Keratinocyte (primary cell): ENCODE measurements at regions not wholly inside any gene's neighbourhood (a gene's known extent, or its start where the extent isn't known, plus 50 kb on each side); places are given as distances from the start of the nearest gene placed in this dataset.

Experiments used
- DNase-seq: peaks from one replicate; pipeline ENCODE4 v3.0.0-alpha.2; 2011; ENCODE audit warnings: low read depth, missing footprints, low spot score
- FAIRE-seq: peaks from 2 replicates; lab custom pipeline; 2011; peaks lifted over from hg19 to GRCh38; lab: Jason Lieb, UNC
- H2AFZ ChIP-seq: 2 replicates; pipeline ENCODE4 v1.6.0; 2012; ENCODE audit warnings: low read length, control low read depth, inconsistent platforms; ENCODE audit not compliant: control insufficient read depth
- H3K27ac ChIP-seq: 2 replicates; pipeline ENCODE4 v1.5.1; 2011; ENCODE audit warnings: low read length; ENCODE audit not compliant: control insufficient read depth, insufficient read depth
- H3K27me3 ChIP-seq: 3 replicates; pipeline ENCODE4 v1.6.0; 2011; ENCODE audit warnings: low read length; ENCODE audit not compliant: control insufficient read depth, insufficient read depth; ENCODE audit errors: extremely low read depth
- H3K36me3 ChIP-seq, 2 experiments: 2 replicates in 1 of 2; 3 replicates in 1 of 2; pipeline ENCODE4 v1.5.1; 2011; ENCODE audit warnings: low read length in 2 of 2, mild to moderate bottlenecking in 1 of 2; ENCODE audit not compliant: control insufficient read depth in 2 of 2, insufficient read depth in 2 of 2; ENCODE audit errors: extremely low read depth in 1 of 2
- H3K4me1 ChIP-seq: 3 replicates; pipeline ENCODE4 v1.5.1; 2011; ENCODE audit warnings: low read length; ENCODE audit not compliant: control insufficient read depth, insufficient read depth; ENCODE audit errors: extremely low read depth
- H3K4me2 ChIP-seq: 3 replicates; pipeline ENCODE4 v1.6.0; 2011; ENCODE audit warnings: low read depth, low read length; ENCODE audit not compliant: control insufficient read depth, insufficient read depth; ENCODE audit errors: extremely low read depth
- H3K4me3 ChIP-seq, 3 experiments: fragments of 200-600 bp in 1 of 3; sonication (generic) in 1 of 3; 2 replicates in 2 of 3; 3 replicates in 1 of 3; pipeline ENCODE4 v1.5.1; 2011 to 2016; ENCODE audit warnings: low read length in 3 of 3, mild to moderate bottlenecking in 3 of 3, control low read depth in 2 of 3, inconsistent platforms in 1 of 3, low read depth in 1 of 3, mixed read lengths in 1 of 3, mixed run types in 1 of 3, moderate library complexity in 1 of 3; ENCODE audit not compliant: control insufficient read depth in 2 of 3, insufficient read depth in 2 of 3; ENCODE audit errors: extremely low read depth in 1 of 3
- H3K79me2 ChIP-seq: 2 replicates; pipeline ENCODE4 v1.6.0; 2012; ENCODE audit warnings: low read length; ENCODE audit not compliant: control insufficient read depth, insufficient read depth
- H3K9ac ChIP-seq: 3 replicates; pipeline ENCODE4 v1.6.0; 2011; ENCODE audit warnings: low read length; ENCODE audit not compliant: control insufficient read depth, insufficient read depth; ENCODE audit errors: extremely low read depth
- H3K9me1 ChIP-seq: 3 replicates; pipeline ENCODE4 v1.6.0; 2011; ENCODE audit warnings: low read length; ENCODE audit not compliant: control insufficient read depth, insufficient read depth; ENCODE audit errors: extremely low read depth
- H3K9me3 ChIP-seq: 2 replicates; pipeline ENCODE4 v1.5.1; 2012; ENCODE audit warnings: low read depth, low read length; ENCODE audit not compliant: control insufficient read depth
- H4K20me1 ChIP-seq: 3 replicates; pipeline ENCODE4 v1.6.0; 2011; ENCODE audit warnings: low read length; ENCODE audit not compliant: control insufficient read depth, insufficient read depth; ENCODE audit errors: extremely low read depth
- CTCF ChIP-seq, 3 experiments: IDR thresholded peaks in 1 of 3; conservative IDR thresholded peaks in 1 of 3; optimal IDR thresholded peaks in 1 of 3; 2 replicates in 2 of 3; 3 replicates in 1 of 3; pipeline versions ENCODE3 to v1.5.1; 2011; ENCODE audit warnings: low read length in 3 of 3, mild to moderate bottlenecking in 3 of 3, moderate library complexity in 2 of 3, control low read depth in 1 of 3, inconsistent platforms in 1 of 3; ENCODE audit not compliant: insufficient read depth in 2 of 3; ENCODE audit errors: extremely low read depth in 1 of 3
- EZH2 ChIP-seq: IDR thresholded peaks from one replicate; pipeline ENCODE4 v1.6.1; 2012; ENCODE audit warnings: inconsistent platforms, mild to moderate bottlenecking, low read length, moderate library complexity
- dilution Hi-C: fragments of 300-500 bp; cut with MboI; formaldehyde crosslinking; loops from one replicate; pipeline ENCODE4 v1.7.0; 2020; ENCODE audit warnings: low sequenced_read_pairs; ENCODE audit not compliant: extremely low pct_ligation_motif_present

DNA sequence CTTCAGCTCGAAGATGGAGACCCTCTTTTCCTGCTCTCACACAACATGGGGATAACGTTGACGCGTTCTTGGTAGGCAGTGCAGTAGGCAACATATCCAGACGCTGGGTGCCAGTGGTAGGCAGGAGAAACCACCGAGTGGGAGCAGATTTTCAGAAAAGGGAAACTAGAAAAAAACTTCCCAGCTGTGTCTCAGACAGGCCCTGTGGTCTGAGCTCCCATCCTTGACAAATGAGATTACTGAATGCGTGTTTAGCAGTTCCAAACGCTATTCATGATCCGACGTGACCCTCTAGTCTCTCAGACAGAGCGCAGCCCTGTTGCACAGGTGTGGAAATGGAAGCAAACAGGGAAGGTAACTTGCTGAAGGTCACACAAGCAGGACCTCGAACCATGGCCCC, 83.9 kb upstream of the DUSP22 start:
- TF ChIP-seq EZH2: no peak
- no peaks in the 10 kb centered on the region for H3K9me1 ChIP-seq
- peaks cover 4% of the 10 kb centered on the region for H3K27me3 ChIP-seq
- no peak overlapping the region for H3K9ac ChIP-seq
- H3K4me3 ChIP-seq: no peak overlapping the region
- no peaks in the 10 kb centered on the region for H4K20me1 ChIP-seq
- no peak overlapping the region for H3K4me2 ChIP-seq
- H3K36me3 ChIP-seq: no peaks in the 10 kb centered on the region
- dilution Hi-C loops: no loop called here
- no peaks in the 10 kb centered on the region for H3K79me2 ChIP-seq
- DNase-seq (no peak), FAIRE-seq (no peak)
- no peaks in the 10 kb centered on the region for H3K9me3 ChIP-seq
- no peak overlapping the region for H3K27ac ChIP-seq
- no peak overlapping the region for H2AFZ ChIP-seq
- H3K4me1 ChIP-seq: peaks cover 6% of the 10 kb centered on the region

DNA sequence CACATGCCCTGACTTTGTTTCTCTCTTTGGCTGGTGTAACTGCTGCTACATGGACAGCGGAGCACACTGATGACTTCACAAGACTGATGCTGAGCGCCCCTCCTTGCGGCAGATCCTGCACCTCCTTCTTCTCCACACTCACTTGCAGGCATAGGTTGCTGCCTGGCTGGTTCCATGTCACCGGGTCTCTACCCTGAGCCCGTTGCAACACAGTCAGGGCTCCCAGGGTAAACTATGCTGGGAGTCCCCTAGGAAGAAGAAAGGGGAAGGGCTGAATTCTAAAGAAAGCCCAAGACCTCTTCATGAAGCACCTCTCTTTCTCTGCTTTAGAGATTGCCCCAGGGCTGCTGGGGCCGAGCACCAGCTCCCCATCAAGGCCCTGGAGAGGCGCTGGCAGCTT, 83.3 kb upstream of the DUSP22 start:
- H3K27me3 ChIP-seq: peaks cover 4% of the 10 kb centered on the region
- no peaks in the 10 kb centered on the region for H3K36me3 ChIP-seq
- no peak overlapping the region for H3K4me3 ChIP-seq
- H4K20me1 ChIP-seq: no peaks in the 10 kb centered on the region
- H3K4me2 ChIP-seq: no peak overlapping the region
- H2AFZ ChIP-seq: no peak overlapping the region
- TF ChIP-seq EZH2: no peak
- TF ChIP-seq CTCF (optimal IDR thresholded peaks at IDR 0.05 in 1 of 3, IDR thresholded peaks at IDR 0.05 in 1 of 3, conservative IDR thresholded peaks at IDR 0.05 in 1 of 3; ENCODE audit: extremely low read depth in 1 of 3, insufficient read depth in 2 of 3, low read length in 3 of 3): no peak
- H3K4me1 ChIP-seq: peaks cover 6% of the 10 kb centered on the region
- DNase-seq (no peak), FAIRE-seq (no peak)
- H3K9me3 ChIP-seq: no peaks in the 10 kb centered on the region
- H3K9me1 ChIP-seq: no peaks in the 10 kb centered on the region
- dilution Hi-C loops: no loop called here
- no peak overlapping the region for H3K27ac ChIP-seq
- H3K9ac ChIP-seq: no peak overlapping the region
- no peaks in the 10 kb centered on the region for H3K79me2 ChIP-seq

DNA sequence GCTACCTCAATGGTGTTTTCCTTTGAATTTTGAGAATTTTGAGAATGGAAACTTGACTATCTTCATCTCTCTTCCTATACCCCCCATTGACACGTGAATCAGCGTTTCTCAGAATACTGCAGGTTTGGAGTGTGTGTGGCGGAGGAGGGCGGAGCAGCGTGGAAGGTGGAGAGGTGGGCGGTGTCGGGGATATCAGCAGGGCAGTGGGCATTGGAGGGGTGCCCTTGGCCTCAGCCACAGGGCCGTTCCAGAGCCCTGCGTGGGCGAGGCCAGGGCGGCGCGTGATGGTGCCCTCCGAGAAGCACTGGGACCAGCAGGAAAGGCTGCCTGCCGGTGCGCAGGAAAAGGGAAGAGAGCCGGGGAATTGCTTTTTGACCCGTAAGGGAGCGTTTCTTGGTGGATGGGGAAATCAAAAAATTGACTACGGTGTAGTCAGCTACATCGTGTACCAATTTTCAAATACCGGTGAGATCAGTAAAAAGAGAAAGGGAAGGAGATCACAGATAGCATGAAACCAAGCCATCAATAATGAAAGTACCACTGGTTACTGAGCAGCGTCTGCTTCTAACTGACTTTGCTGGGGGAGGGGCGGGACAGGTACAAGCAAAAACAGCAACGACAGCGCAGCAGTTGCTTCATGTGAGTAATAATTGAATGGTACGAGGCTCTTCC, 82.7 kb upstream of the DUSP22 start:
- no peak overlapping the region for H3K4me2 ChIP-seq
- H3K79me2 ChIP-seq: no peaks in the 10 kb centered on the region
- dilution Hi-C loops: no loop called here
- H3K9me3 ChIP-seq: no peaks in the 10 kb centered on the region
- H4K20me1 ChIP-seq: no peaks in the 10 kb centered on the region
- no peaks in the 10 kb centered on the region for H3K36me3 ChIP-seq
- peaks cover 6% of the 10 kb centered on the region for H3K4me1 ChIP-seq
- no peak overlapping the region for H3K9ac ChIP-seq
- TF ChIP-seq EZH2 (no peak), CTCF (optimal IDR thresholded peaks at IDR 0.05 in 1 of 3, IDR thresholded peaks at IDR 0.05 in 1 of 3, conservative IDR thresholded peaks at IDR 0.05 in 1 of 3; ENCODE audit: extremely low read depth in 1 of 3, insufficient read depth in 2 of 3, low read length in 3 of 3) (no peak)
- H2AFZ ChIP-seq: no peak overlapping the region
- no peak overlapping the region for H3K4me3 ChIP-seq
- H3K27ac ChIP-seq: no peak overlapping the region
- FAIRE-seq: no peak
- H3K9me1 ChIP-seq: no peaks in the 10 kb centered on the region
- no peak for DNase-seq
- H3K27me3 ChIP-seq: peaks cover 4% of the 10 kb centered on the region
